Activated CD4-positive, alpha-beta T cell treated with anti-CD3 and anti-CD28 coated beads, Interleukin-2, amount 50 U/mL, for 16 hours (primary cell): ENCODE measurements at regions not wholly inside any gene's neighbourhood (a gene's known extent, or its start where the extent isn't known, plus 50 kb on each side); places are given as distances from the start of the nearest gene placed in this dataset.
"Not testable (repeated sequence)": the region's sequence is repeated elsewhere in the genome, so short reads cannot be mapped to it uniquely, and the experiment has no call there.

ENCODE experiments used
- DNase-seq: peaks from one replicate; pipeline ENCODE4 v3.0.0-alpha.2; 2020

DNA sequence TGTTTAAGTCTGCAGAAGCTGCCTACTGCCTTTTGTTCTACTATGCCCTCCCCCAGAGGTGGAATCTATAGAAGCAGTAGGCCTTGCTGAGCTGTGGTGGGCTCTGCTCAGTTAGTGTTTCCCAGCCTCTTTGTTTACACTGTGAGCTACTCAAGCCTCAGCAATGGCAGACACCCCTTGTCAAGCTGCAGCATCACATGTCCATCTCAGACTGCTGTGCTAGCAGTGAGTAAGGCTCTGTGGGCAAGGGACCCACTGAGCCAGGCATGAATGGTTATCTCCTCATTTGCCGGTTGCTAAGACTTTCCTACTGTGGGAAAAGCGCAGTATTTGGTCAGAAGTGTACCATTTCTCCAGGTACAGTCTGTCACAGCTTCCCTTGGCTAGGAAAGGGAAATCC, 167.4 kb upstream of the IGFBP3 start:
- not testable (repeated sequence) for DNase-seq

DNA sequence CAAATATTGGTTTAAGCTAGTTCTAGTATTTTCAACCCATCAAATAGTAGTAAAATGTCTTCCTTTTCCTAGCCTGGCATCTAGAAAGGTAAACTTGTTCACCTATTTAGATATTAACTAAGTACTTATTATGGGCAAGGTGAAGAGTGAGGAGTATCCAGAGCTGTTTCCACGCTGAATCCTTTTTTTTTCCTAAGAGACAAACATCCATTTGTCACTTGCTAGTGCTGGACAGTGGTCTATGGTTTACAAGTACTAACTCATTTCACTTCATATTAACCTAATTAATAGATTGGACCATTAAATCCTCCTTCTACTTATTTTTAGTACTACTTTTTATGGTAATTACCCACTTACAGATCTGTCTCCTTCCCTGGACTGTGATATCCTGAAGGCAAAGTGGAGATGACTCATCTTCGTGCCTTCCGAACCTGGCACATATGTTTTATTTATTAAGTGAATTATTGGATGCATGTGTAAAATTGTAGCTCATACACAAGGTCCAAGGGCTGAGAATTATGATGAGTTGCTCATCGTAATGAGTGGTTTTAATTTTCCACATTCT, 159.6 kb upstream of the IGFBP3 start:
- DNase-seq = no peak

DNA sequence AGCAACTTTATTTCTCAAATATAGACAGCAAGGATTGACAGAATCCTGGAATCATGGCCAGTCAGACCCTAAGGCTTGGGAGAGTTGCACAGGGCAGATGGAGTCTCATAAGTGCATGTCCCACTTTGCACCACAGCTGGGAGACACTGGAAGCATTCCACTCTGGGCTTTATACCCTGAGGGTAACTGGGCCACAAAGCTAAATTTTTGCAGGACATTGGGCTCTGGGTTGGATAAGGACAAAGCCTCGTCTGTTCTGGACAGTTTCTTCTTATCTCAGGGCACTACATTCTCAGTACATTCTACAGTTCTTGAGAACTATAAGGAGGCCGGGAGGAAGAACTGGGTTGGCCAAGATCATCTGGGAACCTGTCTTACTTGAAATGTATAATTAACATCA, 158.3 kb upstream of the IGFBP3 start:
- DNase-seq = no peak

DNA sequence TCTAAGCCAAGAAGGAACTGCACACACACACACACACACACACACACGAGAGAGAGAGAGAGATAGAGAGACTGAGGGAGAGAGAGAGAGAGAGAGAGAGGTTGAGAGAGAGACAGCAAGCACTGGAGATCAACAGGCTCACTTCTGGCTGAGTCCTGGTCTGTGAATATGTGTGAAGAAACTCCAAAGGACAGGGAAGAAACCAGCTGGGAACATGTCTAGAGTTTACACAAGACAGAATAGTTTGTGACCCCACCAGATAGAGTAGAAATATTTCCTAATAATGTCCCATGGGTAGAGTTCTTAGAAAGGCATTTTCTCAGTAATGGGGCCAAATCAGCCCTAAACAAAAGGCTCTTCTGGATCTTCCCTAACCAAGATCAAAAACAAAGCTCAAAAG, 155.5 kb upstream of the IGFBP3 start:
- DNase-seq = no peak

DNA sequence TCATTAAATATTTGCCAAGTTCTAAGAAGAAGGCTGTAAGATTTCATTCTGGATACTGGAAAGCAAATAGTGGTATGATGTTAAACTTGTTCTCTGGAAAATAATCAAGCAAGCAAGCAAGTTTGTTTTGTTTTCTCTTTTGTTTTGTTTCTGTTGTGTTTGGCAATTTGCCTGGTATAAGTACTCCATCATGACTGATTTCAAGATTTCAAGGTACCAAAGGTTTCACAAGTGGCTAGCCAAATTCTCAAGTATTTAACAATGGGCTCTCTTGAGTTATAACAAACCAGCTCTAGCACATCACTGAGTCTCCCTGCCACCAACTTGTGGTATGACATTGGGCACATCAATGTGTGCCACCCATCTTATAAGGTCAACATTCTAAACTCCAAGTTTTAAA, 151.7 kb upstream of the IGFBP3 start:
- no peak for DNase-seq

DNA sequence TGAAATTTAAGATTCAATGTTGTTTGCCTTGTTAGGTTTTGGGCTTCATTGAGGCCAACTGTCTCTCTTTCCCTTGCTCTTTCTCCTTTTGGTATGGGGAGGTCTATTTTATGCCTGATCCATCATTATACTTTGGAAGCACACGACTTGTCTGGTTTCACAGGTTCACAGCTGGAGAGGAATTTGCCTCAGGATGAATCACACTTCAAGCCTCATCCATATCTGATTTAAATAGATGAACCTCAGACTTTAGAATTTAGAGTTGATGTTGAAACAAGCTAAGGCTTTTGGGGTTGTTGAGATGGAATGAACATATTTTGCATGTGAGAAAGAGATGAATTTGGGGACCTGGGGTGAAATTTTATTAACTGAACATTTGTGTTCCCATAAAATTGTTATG, 150.5 kb upstream of the IGFBP3 start:
- no peak for DNase-seq

DNA sequence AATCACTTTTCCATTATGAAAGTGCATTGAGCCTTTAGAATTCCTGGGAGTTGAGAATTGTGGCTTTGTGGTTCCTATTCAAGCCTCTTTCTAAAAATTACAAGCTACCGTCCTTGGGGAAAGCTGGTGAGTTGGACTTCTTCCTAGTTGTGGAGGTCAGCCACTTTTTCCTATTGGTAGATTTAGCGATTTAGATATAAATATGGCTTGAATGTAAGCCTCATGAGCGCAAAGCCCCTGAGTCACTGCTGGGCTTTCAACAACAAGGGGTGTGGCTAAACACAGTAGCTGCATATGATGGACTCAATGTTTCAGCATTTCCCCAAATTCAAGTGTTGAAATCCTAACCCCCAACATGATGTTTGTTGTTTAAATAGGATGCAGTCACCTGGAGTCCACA, 150.0 kb upstream of the IGFBP3 start:
- no peak for DNase-seq

DNA sequence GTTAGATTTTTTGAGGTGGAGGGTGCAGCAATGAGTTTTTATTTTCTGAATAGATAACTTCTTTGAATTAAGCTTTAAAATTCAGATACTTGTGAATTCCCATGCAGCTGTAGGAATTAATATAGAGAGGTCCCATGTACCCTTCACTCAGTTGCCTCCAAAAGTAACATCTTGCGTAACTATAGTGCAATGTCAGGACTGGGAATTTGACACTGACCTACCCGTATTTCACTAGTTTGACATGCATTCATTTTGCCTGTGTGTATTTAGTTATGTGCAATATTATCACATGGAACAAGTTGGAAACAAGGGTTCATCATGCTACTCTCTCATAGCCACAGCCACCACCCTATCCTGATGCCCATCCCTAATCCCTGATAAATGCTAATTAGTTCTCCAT, 147.1 kb upstream of the IGFBP3 start:
- no peak for DNase-seq

DNA sequence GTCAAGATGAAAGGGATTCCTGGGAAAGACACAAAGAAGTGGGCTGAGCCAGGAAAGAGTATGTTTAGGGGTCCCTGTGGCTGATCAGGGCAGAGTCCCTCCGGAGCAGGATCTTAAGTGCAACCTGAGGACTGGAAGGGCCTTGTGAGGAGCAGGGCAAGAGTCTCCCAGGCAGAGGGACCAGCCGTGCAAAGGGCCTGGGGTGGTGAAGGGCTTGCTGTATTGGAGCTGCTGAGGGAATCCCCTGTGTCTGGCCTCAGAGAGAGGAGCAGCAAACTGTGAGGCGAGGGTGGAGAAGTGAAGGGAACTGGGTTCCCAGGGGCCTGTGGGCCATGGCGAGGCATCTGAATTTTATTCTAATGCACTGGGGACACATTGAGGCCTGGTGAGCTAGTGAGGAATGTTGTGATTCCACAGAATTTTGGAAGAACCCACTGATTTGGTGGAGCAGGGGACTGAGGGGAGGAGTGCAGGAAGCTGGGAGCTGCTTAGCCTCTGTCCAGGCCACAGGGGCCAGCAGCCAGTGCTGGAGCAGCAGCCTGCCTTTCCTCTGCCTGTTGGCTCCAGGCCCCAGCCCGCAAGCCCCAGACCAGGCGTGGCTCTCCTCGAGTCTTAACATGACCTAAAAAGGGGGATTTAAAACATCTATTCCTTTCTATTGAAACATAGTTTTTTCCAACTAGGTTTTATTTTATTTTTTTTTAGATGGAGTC, 138.4 kb upstream of the IGFBP3 start:
- DNase-seq = no peak

DNA sequence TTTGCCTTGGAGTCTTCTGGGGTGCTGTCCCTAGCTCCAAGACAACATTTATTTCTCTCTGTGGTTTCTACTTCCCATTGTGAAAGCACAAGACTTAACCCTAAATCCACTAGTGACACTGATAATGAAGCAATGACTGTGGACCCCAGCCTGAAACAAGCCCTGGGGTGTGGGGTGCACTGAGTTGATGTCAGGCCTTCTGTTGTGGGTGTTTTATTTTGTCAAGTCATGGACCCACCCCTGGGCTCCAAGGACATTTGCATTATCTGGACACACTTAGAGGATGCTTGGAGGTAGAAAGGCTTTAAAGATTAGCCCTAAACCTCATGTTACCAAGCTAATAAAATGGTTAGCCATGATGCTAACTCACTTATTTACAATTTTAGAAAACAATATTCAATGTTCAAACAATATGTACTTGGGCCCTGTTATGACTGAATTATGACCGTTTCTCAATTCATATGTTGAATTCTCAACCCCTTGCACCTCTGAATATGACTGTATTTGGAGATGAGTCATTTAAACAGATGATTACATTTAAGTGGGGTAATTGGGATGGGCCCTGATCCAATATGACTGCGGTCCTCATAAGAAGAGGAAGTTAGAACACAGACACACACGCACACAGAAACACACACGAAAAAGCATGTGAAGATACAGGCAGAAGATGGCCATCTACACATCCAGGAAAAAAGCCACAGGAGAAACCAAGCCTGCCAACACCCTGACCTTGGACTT, 137.2 kb upstream of the IGFBP3 start:
- peak; percentile 18 for DNase-seq

DNA sequence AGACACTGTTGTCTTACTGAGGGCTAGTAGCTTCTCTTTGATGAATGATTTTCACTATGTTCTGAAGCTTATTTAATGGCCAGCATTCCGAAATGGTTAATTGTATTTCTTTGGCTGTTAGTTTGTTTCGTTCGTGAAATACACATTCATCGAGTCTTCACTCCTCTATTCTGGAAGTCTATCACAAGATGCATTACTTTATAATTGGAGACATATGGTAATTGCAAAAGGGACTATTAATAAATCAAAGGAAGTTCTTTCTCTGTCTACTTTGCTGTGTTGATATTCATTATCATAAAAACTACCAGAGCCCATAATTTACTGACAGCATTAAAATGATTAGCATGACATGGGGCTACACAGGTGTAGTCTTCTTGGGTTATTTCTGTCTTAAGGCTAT, 133.8 kb upstream of the IGFBP3 start:
- no peak for DNase-seq

DNA sequence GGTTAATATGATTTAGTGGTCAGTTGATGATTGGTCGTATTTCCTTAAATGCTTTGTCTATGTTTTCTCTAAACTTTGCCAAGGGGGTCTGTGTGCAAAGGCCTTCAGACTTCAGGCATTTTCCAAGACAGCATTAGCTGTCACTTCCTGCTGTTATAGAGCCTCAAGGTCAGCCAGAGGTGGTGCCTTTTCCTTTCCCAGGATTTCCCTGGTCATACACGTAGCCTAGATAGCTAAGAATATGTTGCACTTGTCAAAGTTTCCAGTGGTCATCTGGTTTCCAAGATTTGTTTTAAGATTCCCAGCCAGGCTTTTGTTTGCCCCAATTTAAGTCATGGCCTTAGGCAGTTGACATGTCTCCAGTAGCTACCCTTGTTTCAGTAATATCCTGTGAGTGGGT, 133.2 kb upstream of the IGFBP3 start:
- no peak for DNase-seq

DNA sequence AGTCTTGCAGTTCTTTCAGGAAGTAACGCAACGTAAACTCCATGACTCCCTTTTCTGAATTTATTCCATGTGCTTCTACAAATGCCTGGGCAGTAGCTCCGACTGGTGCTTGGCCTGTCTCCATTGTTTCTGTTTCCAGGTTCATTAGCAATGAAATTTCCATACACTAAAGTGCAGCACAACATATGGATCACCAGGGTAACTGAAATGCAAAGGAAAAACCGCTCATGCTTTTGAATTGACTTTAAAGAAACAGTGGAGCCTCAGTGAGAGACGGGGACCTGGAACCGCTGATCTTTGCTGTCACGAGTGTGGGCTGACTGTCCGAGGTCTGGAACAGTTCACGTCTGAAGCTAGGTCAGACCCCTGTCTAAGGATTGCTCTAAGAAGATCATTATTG, 126.5 kb upstream of the IGFBP3 start:
- DNase-seq = no peak

DNA sequence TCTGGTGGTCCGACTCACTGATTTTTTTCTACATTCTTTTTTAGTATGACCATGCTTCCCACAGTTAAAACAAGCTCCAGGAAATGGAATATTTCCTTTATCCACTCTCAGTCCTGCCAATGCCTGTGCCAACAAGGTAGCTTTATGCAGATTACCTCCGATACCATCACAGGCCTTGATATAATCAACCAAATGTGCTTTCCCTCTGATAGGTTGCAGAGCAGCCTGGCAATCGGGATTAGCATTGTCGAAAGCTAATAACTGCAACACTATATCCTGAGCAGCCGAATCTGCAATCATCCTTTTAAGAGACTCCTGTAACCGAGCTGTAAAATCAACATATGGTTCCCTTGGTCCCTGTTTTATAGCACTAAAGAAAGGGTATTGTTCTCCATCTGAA, 122.3 kb upstream of the IGFBP3 start:
- DNase-seq = not testable (repeated sequence)

DNA sequence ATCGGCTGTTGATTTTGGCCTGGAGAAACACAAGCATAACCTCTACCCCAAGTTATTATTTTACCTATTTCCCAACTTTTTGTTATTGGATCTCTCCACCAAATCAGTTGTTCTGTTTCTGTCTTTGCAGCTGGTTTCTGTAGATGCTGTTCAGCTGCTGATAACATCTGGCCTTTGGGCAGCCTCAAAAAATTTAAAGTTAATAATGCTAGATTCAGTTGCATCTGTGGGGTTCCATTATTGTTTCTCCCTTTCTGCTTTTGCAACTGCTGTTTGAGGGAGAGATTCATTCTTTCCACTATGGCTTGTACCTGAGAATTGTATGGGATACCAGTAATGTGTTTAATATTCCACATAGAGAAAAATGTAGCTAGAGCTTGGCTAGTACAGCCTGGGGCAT, 118.7 kb upstream of the IGFBP3 start:
- DNase-seq = not testable (repeated sequence)

DNA sequence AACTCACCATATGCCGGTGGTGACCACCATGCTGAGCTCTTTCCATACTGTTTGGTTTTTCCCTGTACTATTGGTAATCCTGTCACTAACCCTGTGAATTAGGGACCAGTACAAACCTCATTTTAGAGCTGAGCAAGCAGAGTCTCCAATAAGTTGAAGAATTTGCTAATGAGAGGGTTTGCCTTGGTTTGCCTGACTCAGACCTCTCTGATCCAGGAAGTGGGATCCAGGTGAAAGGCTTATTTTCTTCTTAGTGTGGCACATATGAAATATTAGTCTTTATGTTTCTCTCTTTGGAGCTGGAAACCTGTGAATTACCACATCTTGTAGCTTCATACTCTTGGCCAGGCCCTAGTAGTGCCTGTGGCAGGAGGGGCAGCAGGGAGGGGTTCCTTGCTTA, 114.1 kb upstream of the IGFBP3 start:
- DNase-seq = no peak

DNA sequence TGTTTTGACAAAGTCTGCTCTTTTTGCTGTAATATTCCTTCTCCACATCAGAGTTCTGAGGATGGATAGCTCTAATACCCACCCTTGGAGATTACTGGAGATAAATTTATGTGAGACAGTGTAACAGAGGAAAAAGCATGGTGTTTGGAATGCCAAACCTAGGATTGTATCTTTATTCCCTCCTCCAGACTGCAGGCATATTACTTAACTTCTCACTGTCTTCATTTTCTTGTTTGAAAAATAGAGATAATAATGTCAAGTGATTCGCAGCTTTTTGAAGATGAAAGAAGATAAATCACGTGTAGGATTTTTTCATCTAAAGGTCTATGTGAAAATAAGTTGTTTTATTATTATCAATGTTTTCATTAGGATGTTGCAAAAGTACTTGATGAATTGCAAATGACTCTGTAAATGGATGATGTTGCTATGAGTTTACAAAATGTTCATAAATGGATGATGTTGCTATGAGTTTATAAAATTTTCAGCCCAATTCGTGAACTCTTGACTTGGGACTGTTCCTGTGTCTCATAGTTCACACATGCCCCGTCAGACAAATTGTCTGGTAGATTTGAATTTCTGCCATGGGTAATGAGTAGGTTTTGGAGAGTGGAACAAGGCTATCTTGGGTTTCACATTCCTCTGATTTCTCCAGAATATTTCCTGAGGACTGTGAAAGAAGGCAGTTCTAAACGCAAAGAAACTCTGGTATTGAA, 113.1 kb upstream of the IGFBP3 start:
- DNase-seq = no peak

DNA sequence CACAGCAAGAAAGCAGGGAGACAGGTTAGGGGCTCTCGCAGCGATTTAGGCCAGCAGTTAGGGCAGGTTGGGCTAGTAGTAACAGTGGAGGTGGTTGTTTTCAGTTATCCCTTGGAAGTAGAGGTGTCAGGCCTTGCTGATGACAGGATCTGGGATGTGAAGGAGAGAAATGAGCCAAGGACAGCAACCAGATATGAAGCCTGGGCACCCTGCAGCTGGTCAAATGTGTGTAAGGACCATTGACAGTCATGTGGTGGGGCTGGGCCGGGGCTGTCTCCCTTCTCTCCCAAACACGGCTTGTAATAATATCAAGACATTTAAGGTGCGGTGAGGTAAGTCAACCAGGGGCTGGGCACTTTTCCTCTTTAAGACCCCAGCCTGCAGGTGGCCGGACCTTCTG, 112.5 kb upstream of the IGFBP3 start:
- DNase-seq = no peak

DNA sequence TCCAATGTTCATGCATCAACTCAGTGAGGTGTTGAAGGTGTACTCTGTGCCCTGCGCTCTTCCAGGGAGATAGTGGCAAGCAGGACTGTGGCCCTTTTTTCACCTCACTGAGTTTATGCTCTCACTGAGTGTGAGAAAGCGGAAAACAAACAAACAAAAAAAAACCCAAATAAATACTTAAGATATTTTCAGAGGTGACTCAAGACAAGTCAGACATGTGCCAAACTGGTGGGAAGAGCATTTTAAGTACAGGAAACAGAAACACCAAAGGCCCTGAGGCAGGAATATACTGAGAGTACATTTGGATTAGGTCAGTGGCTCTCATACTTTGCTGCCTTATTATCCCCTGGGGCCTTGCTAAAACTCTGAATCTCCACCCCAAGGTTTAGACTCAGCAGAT, 111.9 kb upstream of the IGFBP3 start:
- no peak for DNase-seq

DNA sequence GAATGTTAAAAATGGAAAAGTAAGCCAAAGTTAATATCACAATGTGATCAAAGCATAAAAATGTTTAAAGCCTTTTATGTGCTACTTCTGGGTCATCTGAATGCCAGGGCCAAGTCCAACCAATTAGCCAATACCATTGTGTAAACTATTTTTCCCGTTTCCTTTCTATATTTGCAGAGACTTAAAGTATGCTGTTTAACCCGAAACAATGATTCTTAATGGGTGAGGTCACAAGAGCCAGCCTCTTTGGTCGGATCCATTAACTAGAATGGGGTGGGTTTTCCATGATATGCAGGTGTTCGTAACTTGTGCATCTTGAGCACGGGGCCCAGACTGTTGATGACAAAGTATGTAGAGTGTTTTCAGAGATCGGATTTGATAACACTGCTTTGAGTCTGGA, 111.3 kb upstream of the IGFBP3 start:
- DNase-seq = no peak

DNA sequence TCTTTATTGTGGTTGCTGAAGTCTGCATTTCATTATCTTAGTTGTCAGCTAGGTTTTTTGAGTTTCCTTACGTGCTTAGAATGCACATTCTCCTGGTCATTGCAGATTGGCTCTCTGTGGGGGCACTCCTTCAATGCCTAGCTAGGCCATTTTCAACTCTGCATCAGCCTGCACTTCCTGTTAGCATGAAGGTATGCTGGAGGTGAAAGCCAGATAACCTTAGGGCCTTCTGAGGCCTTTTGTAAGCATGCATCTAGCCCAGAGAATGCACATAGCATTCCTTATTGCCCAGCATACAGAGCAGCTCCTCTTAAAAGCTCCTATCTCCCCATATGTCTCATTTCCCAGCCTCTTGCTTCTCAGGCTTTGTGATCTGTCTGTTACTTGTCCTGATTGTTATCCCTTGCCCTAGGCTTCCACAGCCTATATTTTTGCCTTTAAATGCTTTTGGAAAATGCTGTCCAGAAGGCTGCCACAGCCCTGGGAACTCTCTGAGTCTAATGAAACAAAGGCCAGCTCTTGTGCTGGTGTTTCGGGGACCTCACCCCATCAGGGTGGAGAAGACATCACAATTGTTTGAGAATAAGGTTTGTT, 108.1 kb upstream of the IGFBP3 start:
- no peak for DNase-seq

DNA sequence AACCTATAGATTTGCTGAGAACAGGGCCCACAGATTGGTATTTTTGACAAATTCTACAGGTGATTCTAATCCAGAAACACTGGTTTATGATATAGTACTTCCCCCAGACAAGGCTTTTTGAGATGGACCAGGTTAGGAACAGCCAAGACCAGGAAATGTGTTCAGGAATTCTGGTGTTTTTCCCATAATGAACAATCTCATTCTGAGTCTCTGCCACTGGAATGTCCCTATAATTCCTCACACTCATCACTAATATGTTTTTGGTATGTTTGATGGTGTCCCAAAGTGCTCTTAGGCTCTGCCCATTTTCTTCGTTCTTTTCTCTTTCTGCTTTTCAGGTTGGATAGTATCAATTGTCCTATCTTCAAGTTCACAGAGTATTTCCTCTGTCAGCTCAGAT, 107.2 kb upstream of the IGFBP3 start:
- no peak for DNase-seq

DNA sequence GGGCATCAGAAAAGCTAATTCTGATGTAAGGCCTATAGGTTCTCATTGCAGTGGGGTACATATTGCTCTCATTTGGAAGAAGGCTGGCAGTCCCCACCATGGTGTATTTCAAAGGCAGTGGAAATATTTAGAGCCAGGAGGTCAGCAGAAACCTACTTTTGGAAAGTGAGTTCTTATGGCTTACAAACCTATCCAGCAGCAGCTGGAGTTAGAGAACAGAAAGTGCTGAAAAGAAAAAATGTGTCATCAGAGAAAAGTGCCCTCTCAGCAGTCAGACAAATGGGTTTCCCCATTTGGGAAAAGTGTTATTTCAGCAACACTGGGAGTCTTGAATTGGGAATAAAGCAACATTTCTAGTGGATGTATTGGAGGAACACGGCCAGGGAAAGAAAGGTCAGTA, 105.7 kb upstream of the IGFBP3 start:
- DNase-seq = no peak
